ENCODE measurements at regions not wholly inside any gene's neighbourhood (a gene's known extent, or its start where the extent isn't known, plus 50 kb on each side); places are given as distances from the start of the nearest gene placed in this dataset.

DNA sequence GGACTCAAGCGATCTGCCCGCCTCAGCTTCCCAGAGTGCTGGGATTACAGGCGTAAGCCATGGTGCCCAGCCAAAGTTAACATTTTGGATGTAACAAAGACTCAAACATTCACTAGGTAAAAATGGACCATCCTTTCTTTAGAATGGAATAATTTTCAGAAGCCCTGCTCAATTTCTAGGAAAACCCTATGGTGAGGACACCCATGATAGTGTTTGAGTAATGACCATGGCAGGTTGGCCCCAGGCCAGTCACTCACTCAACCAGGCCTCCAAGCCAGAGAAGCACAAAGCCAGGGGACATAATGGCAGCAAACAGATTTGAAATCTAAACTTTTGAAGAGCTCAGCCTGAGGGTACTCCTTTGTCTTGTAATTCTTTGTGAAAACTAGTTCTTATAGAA, 59.9 kb upstream of the GPR6 start:
- TF ChIP-seq, protein P1, sequence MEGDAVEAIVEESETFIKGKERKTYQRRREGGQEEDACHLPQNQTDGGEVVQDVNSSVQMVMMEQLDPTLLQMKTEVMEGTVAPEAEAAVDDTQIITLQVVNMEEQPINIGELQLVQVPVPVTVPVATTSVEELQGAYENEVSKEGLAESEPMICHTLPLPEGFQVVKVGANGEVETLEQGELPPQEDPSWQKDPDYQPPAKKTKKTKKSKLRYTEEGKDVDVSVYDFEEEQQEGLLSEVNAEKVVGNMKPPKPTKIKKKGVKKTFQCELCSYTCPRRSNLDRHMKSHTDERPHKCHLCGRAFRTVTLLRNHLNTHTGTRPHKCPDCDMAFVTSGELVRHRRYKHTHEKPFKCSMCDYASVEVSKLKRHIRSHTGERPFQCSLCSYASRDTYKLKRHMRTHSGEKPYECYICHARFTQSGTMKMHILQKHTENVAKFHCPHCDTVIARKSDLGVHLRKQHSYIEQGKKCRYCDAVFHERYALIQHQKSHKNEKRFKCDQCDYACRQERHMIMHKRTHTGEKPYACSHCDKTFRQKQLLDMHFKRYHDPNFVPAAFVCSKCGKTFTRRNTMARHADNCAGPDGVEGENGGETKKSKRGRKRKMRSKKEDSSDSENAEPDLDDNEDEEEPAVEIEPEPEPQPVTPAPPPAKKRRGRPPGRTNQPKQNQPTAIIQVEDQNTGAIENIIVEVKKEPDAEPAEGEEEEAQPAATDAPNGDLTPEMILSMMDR (IDR thresholded peaks at IDR 0.05 in 4 of 5, conservative IDR thresholded peaks at IDR 0.05 in 1 of 5) = no peak
- TF ChIP-seq POLR2A (IDR thresholded peaks at IDR 0.05) = no peak
- Histone ChIP-seq H3K27me3 (no peaks in the 10 kb centered on the region), H3K36me3 (no peaks in the 10 kb centered on the region), H3K27ac (no peak overlapping the region), H3K4me1 (no peaks in the 10 kb centered on the region), H3K9me3 (no peaks in the 10 kb centered on the region), H3K4me3 (no peak overlapping the region)
- intact Hi-C loops (cut with DNase I; ENCODE audit: low total_unique reads) = no loop called here
- DNase-seq (no peak), ATAC-seq (no peak)
- in situ Hi-C loops (cut with MboI; ENCODE audit: low sequenced_read_pairs in 4 of 4) = no loop called here

DNA sequence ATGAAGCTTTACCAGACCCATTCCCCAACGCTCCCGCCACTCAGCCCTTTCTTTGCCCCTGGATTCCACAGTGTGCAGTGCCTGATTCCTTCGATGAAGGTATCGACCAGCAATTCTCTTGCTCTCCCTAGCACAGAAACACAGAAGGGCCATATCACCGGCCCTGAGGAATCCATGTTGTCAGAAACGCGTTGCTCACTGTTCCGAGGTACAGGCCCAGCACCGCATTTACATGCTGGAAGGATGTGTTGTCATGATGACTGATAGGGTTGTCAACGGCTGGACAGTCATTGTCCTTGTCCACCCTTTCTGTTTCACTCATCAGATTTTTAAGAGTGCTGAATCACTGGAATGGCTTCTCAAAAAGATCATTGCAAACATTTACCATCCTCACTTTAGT, 57.2 kb upstream of the GPR6 start:
- Histone ChIP-seq H3K27me3 (no peaks in the 10 kb centered on the region), H3K4me1 (no peaks in the 10 kb centered on the region), H3K36me3 (no peaks in the 10 kb centered on the region), H3K9me3 (no peaks in the 10 kb centered on the region), H3K27ac (no peak overlapping the region), H3K4me3 (no peak overlapping the region)
- in situ Hi-C loops (cut with MboI; ENCODE audit: low sequenced_read_pairs in 4 of 4) = no loop called here
- DNase-seq = no peak
- no peak for ATAC-seq
- intact Hi-C loops (cut with DNase I; ENCODE audit: low total_unique reads) = no loop called here
- TF ChIP-seq POLR2A (IDR thresholded peaks at IDR 0.05) = no peak
- TF ChIP-seq, protein P1 (IDR thresholded peaks at IDR 0.05 in 4 of 5, conservative IDR thresholded peaks at IDR 0.05 in 1 of 5) = no peak

DNA sequence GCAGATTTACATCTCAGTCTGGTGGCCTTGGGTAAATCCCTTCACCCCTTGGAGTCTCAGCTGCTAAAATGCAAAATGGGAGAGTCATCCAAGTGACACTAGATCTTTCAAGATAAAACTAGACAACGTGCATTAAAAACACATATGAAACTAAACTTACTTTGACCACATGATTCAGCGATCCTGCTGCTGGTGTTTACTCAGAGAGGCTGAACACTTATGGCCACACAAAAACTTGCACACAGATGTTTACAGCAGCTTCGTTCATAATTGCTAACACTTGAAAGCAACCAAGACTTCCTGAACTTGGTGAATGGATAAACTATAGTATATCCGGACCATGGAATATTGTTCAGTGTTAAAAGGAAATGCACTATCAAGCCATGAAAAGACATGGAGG, 55.3 kb upstream of the GPR6 start:
- Histone ChIP-seq H3K27ac (no peak overlapping the region), H3K9me3 (no peaks in the 10 kb centered on the region), H3K4me3 (no peak overlapping the region), H3K36me3 (no peaks in the 10 kb centered on the region), H3K27me3 (no peaks in the 10 kb centered on the region), H3K4me1 (no peaks in the 10 kb centered on the region)
- in situ Hi-C loops (cut with MboI; ENCODE audit: low sequenced_read_pairs in 4 of 4) (no loop called here), intact Hi-C loops (cut with DNase I; ENCODE audit: low total_unique reads) (no loop called here)
- ATAC-seq = no peak
- TF ChIP-seq, protein P1 (IDR thresholded peaks at IDR 0.05 in 4 of 5, conservative IDR thresholded peaks at IDR 0.05 in 1 of 5) = no peak
- no peak for TF ChIP-seq POLR2A (IDR thresholded peaks at IDR 0.05)
- no peak for DNase-seq

DNA sequence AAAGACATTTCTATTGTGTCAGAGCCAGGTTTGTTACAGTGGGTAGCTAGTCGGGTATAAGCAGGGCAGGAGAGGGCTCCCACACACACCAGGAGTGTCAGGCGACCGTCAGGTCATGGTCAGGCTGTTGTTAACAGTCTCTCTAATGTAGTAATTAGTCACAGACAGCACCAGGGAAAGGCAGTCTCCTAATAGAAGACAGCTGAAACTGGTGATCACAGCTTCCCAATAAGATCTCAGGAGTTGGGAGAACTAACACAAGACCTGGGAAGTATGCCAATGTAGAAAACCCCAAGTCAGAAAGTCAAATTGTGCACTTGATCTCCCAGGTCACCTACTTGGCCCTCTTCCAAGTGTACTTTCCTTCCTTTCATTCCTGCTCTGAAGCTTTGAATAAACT, 53.0 kb upstream of the GPR6 start:
- Histone ChIP-seq H3K27me3 (no peaks in the 10 kb centered on the region), H3K4me1 (no peaks in the 10 kb centered on the region), H3K4me3 (no peak overlapping the region), H3K27ac (no peak overlapping the region), H3K9me3 (no peaks in the 10 kb centered on the region), H3K36me3 (no peaks in the 10 kb centered on the region)
- in situ Hi-C loops (cut with MboI; ENCODE audit: low sequenced_read_pairs in 4 of 4) (no loop called here), intact Hi-C loops (cut with DNase I; ENCODE audit: low total_unique reads) (no loop called here)
- TF ChIP-seq, protein P1 (IDR thresholded peaks at IDR 0.05 in 4 of 5, conservative IDR thresholded peaks at IDR 0.05 in 1 of 5) = no peak
- no peak for TF ChIP-seq POLR2A (IDR thresholded peaks at IDR 0.05)
- ATAC-seq (no peak), DNase-seq (no peak)

GRCh38 chr6:109927052-109927451, 51.1 kb upstream of the GPR6 start:
- intact Hi-C loops (cut with DNase I; ENCODE audit: low total_unique reads) = no loop called here
- H3K4me3 ChIP-seq = no peak overlapping the region
- DNase-seq (no peak), ATAC-seq (no peak)
- H3K36me3 ChIP-seq = no peaks in the 10 kb centered on the region
- H3K27ac ChIP-seq = no peak overlapping the region
- TF ChIP-seq, protein P1 (IDR thresholded peaks at IDR 0.05 in 4 of 5, conservative IDR thresholded peaks at IDR 0.05 in 1 of 5) = no peak
- no peak for TF ChIP-seq POLR2A (IDR thresholded peaks at IDR 0.05)
- H3K4me1 ChIP-seq = no peaks in the 10 kb centered on the region
- no peaks in the 10 kb centered on the region for H3K9me3 ChIP-seq
- H3K27me3 ChIP-seq = no peaks in the 10 kb centered on the region
- in situ Hi-C loops (cut with MboI; ENCODE audit: low sequenced_read_pairs in 4 of 4) = no loop called here
